PC-3 (cell line): ENCODE measurements at regions not wholly inside any gene's neighbourhood (a gene's known extent, or its start where the extent isn't known, plus 50 kb on each side); places are given as distances from the start of the nearest gene placed in this dataset.

Source experiments
- CTCF ChIP-seq: fragments of 300-600 bp; sonication (generic); conservative IDR thresholded peaks from 2 replicates; pipeline ENCODE4 v1.5.1; 2017; ENCODE audit warnings: antibody characterized with exemption, low read depth, mild to moderate bottlenecking, low read length
- EZH2 ChIP-seq: fragments of 300-600 bp; sonication (generic); IDR thresholded peaks from one replicate; pipeline ENCODE4 v1.6.1; 2017; ENCODE audit warnings: antibody characterized with exemption, mild to moderate bottlenecking, low read length; ENCODE audit not compliant: unreplicated experiment
- EZH2phosphoT487 ChIP-seq: fragments of 300-600 bp; sonication (generic); IDR thresholded peaks from 2 replicates; pipeline ENCODE4 v1.6.1; 2018; ENCODE audit warnings: mild to moderate bottlenecking, antibody characterized with exemption, low read length, borderline replicate concordance

GRCh38 chr11:112315057-112315720 is 54.5 kb upstream of the PLET1 start:
- no peak for TF ChIP-seq CTCF
- no peak for TF ChIP-seq EZH2
- no peak for TF ChIP-seq EZH2phosphoT487
